DOHH2 (cell line): ENCODE measurements at regions not wholly inside any gene's neighbourhood (a gene's known extent, or its start where the extent isn't known, plus 50 kb on each side); places are given as distances from the start of the nearest gene placed in this dataset.

Source experiments
- EZH2phosphoT487 ChIP-seq: fragments of 200-600 bp; sonication (generic); IDR thresholded peaks from 2 replicates; pipeline ENCODE4 v1.6.1; 2017; ENCODE audit warnings: borderline replicate concordance, mild to moderate bottlenecking, antibody characterized with exemption, low read length, moderate library complexity, mixed read lengths
- TF ChIP-seq, protein P1 (sequence below): fragments of 200-600 bp; sonication (generic); IDR thresholded peaks from one replicate; pipeline ENCODE4 v1.5.1; 2014; ENCODE audit warnings: antibody characterized with exemption, mild to moderate bottlenecking, low read depth, low read length; ENCODE audit not compliant: poor library complexity, severe bottlenecking

DNA sequence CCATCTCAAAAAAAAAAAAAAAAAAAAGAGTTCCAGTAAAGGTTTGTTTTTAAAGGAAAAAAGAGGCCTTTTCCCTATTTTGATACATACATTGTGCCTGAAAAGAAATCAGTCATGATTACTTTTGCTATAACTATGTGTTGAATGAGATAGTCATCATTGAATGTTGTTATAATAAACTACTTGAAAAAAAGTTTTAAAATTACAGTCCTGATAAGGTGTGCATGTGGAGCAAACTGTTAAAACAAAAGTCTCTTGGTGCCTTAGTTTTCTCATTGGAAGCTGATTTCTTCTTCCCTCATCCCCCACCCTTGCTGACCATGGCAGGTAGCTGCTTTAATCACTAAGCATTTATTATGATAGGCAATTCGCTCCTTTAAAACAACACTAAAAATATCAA lies 172.3 kb upstream of the TBCA start:
- TF ChIP-seq, protein P1, sequence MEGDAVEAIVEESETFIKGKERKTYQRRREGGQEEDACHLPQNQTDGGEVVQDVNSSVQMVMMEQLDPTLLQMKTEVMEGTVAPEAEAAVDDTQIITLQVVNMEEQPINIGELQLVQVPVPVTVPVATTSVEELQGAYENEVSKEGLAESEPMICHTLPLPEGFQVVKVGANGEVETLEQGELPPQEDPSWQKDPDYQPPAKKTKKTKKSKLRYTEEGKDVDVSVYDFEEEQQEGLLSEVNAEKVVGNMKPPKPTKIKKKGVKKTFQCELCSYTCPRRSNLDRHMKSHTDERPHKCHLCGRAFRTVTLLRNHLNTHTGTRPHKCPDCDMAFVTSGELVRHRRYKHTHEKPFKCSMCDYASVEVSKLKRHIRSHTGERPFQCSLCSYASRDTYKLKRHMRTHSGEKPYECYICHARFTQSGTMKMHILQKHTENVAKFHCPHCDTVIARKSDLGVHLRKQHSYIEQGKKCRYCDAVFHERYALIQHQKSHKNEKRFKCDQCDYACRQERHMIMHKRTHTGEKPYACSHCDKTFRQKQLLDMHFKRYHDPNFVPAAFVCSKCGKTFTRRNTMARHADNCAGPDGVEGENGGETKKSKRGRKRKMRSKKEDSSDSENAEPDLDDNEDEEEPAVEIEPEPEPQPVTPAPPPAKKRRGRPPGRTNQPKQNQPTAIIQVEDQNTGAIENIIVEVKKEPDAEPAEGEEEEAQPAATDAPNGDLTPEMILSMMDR, result no peak
- TF ChIP-seq EZH2phosphoT487, result no peak
